ENCODE measurements at regions not wholly inside any gene's neighbourhood (a gene's known extent, or its start where the extent isn't known, plus 50 kb on each side); places are given as distances from the start of the nearest gene placed in this dataset.

- Mint-ChIP-seq H3K4me1 (peaks cover 52% of the 10 kb centered on the region), H3K27ac (ENCODE audit: unreplicated experiment) (no peak overlapping the region), H3K4me3 (peak overlapping the region; percentile 97), H3K9me3 (no peaks in the 10 kb centered on the region), H3K27me3 (ENCODE audit: low read depth) (peaks cover 28% of the 10 kb centered on the region), H3K36me3 (ENCODE audit: low read depth) (peaks cover 4% of the 10 kb centered on the region)
- TF ChIP-seq, protein P1, sequence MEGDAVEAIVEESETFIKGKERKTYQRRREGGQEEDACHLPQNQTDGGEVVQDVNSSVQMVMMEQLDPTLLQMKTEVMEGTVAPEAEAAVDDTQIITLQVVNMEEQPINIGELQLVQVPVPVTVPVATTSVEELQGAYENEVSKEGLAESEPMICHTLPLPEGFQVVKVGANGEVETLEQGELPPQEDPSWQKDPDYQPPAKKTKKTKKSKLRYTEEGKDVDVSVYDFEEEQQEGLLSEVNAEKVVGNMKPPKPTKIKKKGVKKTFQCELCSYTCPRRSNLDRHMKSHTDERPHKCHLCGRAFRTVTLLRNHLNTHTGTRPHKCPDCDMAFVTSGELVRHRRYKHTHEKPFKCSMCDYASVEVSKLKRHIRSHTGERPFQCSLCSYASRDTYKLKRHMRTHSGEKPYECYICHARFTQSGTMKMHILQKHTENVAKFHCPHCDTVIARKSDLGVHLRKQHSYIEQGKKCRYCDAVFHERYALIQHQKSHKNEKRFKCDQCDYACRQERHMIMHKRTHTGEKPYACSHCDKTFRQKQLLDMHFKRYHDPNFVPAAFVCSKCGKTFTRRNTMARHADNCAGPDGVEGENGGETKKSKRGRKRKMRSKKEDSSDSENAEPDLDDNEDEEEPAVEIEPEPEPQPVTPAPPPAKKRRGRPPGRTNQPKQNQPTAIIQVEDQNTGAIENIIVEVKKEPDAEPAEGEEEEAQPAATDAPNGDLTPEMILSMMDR (conservative IDR thresholded peaks at IDR 0.05) = no peak
- DNase-seq (ENCODE audit: low read depth, low spot score) = no peak
Measured at GRCh38 chr1:201741763-201742342, 87.1 kb upstream of the IPO9 start.

- Mint-ChIP-seq H3K4me3 (peak overlapping the region; percentile 41), H3K27ac (ENCODE audit: unreplicated experiment) (no peak overlapping the region), H3K4me1 (peaks cover 50% of the 10 kb centered on the region), H3K9me3 (no peaks in the 10 kb centered on the region), H3K27me3 (ENCODE audit: low read depth) (peaks cover 33% of the 10 kb centered on the region), H3K36me3 (ENCODE audit: low read depth) (peaks cover 4% of the 10 kb centered on the region)
- TF ChIP-seq, protein P1 (conservative IDR thresholded peaks at IDR 0.05) = no peak
- no peak for DNase-seq (ENCODE audit: low read depth, low spot score)
Measured at GRCh38 chr1:201742476-201742875, 86.5 kb upstream of the IPO9 start.

DNA sequence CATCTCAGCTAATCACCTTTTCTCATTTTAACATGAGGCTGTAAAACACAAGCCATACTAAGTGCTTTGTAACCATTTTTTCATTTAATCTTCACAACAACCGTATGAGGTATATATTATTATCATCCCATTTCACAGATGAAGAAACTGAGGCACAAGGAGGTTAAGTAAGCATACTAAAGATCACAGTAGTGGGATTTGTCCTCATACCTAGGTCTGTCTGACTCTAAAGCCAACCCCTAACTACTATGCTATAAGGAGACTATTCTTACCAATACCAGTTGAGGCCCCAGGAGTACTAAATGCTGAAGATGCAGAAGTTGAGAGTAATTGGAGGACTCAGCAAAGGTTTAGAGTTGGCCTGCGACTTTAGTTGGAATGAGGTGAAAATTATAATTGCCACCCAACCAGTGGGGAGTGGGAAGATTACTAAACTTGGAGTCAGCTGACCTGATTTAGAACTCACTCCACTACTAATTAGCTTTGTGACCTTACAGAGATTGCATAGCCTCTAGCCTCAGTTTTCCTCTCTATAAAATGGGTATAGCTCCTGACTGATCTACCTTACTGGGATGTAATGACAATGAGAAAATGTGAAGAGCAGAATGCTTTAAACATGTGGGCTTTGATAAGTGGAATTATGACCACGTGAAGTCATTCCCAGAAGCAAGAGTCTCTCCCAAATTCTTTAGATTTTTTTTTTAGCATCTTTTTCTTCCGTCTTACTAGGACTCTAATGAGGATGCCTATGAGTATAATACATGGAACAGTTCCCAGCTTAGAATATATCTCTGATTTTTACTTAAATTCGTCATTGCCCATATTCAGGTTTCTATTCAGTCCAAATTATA lies 85.8 kb upstream of the IPO9 start:
- Mint-ChIP-seq H3K27ac (ENCODE audit: unreplicated experiment) (no peak overlapping the region), H3K27me3 (ENCODE audit: low read depth) (peaks cover 31% of the 10 kb centered on the region), H3K4me3 (peak overlapping the region; percentile 47), H3K4me1 (peaks cover 45% of the 10 kb centered on the region), H3K36me3 (ENCODE audit: low read depth) (peaks cover 4% of the 10 kb centered on the region), H3K9me3 (no peaks in the 10 kb centered on the region)
- TF ChIP-seq, protein P1 (conservative IDR thresholded peaks at IDR 0.05) = no peak
- DNase-seq (ENCODE audit: low read depth, low spot score) = no peak

DNA sequence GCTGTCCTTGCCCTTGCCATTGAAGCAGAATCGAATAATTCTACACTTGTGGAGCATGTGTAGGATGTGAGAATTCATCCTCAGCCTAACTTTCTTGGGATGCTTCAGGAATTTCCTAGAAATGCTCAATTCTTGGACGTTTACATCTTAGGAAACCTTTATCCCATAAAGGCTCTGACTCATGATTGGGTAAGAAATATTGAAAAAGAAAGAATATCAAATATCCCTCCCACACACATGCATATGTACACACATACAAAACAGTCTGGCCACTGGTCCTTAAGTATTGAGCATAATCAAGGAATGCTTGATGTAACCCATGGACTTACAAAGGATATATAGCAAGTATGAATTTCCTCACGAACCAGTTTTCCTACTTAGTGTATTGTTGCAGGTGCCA lies 83.9 kb upstream of the IPO9 start:
- no peak overlapping the region for H3K27ac Mint-ChIP-seq (ENCODE audit: unreplicated experiment)
- H3K27me3 Mint-ChIP-seq (ENCODE audit: low read depth) = peaks cover 26% of the 10 kb centered on the region
- TF ChIP-seq, protein P1 (conservative IDR thresholded peaks at IDR 0.05) = no peak
- peaks cover 4% of the 10 kb centered on the region for H3K36me3 Mint-ChIP-seq (ENCODE audit: low read depth)
- H3K9me3 Mint-ChIP-seq = no peaks in the 10 kb centered on the region
- no peak overlapping the region for H3K4me3 Mint-ChIP-seq
- no peak for DNase-seq (ENCODE audit: low read depth, low spot score)
- H3K4me1 Mint-ChIP-seq = peaks cover 40% of the 10 kb centered on the region

GRCh38 chr1:201746156-201746555 lies 82.8 kb upstream of the IPO9 start:
- DNase-seq (ENCODE audit: low read depth, low spot score) = no peak
- Mint-ChIP-seq H3K27ac (ENCODE audit: unreplicated experiment) (no peak overlapping the region), H3K27me3 (ENCODE audit: low read depth) (peaks cover 24% of the 10 kb centered on the region), H3K4me1 (peaks cover 41% of the 10 kb centered on the region), H3K4me3 (no peak overlapping the region), H3K36me3 (ENCODE audit: low read depth) (peaks cover 4% of the 10 kb centered on the region), H3K9me3 (no peaks in the 10 kb centered on the region)
- TF ChIP-seq, protein P1 (conservative IDR thresholded peaks at IDR 0.05) = no peak
